Neural crest cell (in vitro differentiated cells): ENCODE measurements at regions not wholly inside any gene's neighbourhood (a gene's known extent, or its start where the extent isn't known, plus 50 kb on each side); places are given as distances from the start of the nearest gene placed in this dataset.
A peak's percentile ranks its signal among the peaks of the same experiment; 100 is the strongest.

Experiments
- DNase-seq: peaks from one replicate; pipeline ENCODE4 v3.0.0; 2021; ENCODE audit warnings: low read depth, mixed read lengths, low spot score
- H3K27ac Mint-ChIP-seq: one replicate; pipeline ENCODE4 v1.8.0; 2021; ENCODE audit warnings: mild to moderate bottlenecking, mixed read lengths; ENCODE audit not compliant: unreplicated experiment
- H3K27me3 Mint-ChIP-seq: 2 replicates; pipeline ENCODE4 v1.8.0; 2021; ENCODE audit warnings: low read depth, mild to moderate bottlenecking, mixed read lengths
- H3K36me3 Mint-ChIP-seq: 2 replicates; pipeline ENCODE4 v1.8.0; 2021; ENCODE audit warnings: low read depth, mild to moderate bottlenecking, mixed read lengths
- H3K4me1 Mint-ChIP-seq: 2 replicates; pipeline ENCODE4 v1.8.0; 2021; ENCODE audit warnings: mixed read lengths
- H3K4me3 Mint-ChIP-seq: one replicate; pipeline ENCODE4 v1.8.0; 2021; ENCODE audit warnings: mild to moderate bottlenecking, mixed read lengths
- H3K9me3 Mint-ChIP-seq: 2 replicates; pipeline ENCODE4 v1.8.0; 2021; ENCODE audit warnings: mixed read lengths
- TF ChIP-seq, protein P1 (sequence below): fragments of 200-600 bp; sonication (generic); conservative IDR thresholded peaks from 2 replicates; pipeline ENCODE4 v1.5.0; 2021; ENCODE audit warnings: antibody characterized with exemption, mild to moderate bottlenecking

DNA sequence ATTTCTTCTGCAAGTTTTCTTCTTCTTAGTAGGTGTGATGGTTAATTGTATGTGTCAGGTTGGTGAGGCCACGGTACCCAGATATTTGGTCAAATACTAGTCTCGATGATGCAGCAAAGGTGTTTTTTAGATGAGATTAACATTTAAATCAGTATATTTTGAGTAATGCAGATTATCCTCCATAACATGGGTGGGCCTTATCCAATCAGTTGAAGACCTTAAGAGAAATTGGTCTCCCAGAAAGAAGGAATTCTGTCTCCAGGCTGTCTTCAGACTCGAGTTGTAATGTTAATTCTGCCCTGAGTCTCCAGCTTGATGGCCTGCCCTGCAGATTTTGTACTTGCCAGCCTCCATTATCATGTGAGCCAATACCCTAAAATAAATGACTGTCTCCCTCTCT, 122.5 kb upstream of the TSPAN5 start:
- Mint-ChIP-seq H3K27me3 (no peaks in the 10 kb centered on the region), H3K36me3 (no peaks in the 10 kb centered on the region), H3K27ac (no peak overlapping the region), H3K4me1 (no peaks in the 10 kb centered on the region), H3K9me3 (no peaks in the 10 kb centered on the region), H3K4me3 (no peak overlapping the region)
- TF ChIP-seq, protein P1, sequence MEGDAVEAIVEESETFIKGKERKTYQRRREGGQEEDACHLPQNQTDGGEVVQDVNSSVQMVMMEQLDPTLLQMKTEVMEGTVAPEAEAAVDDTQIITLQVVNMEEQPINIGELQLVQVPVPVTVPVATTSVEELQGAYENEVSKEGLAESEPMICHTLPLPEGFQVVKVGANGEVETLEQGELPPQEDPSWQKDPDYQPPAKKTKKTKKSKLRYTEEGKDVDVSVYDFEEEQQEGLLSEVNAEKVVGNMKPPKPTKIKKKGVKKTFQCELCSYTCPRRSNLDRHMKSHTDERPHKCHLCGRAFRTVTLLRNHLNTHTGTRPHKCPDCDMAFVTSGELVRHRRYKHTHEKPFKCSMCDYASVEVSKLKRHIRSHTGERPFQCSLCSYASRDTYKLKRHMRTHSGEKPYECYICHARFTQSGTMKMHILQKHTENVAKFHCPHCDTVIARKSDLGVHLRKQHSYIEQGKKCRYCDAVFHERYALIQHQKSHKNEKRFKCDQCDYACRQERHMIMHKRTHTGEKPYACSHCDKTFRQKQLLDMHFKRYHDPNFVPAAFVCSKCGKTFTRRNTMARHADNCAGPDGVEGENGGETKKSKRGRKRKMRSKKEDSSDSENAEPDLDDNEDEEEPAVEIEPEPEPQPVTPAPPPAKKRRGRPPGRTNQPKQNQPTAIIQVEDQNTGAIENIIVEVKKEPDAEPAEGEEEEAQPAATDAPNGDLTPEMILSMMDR = no peak
- DNase-seq = no peak

GRCh38 chr4:98779088-98779487, 120.7 kb upstream of the TSPAN5 start:
- H3K9me3 Mint-ChIP-seq = peaks cover 3% of the 10 kb centered on the region
- DNase-seq = no peak
- no peaks in the 10 kb centered on the region for H3K4me1 Mint-ChIP-seq

GRCh38 chr4:98778206-98778605, 119.8 kb upstream of the TSPAN5 start:
- H3K4me3 Mint-ChIP-seq = no peak overlapping the region

More at GRCh38 chr4:98779088-98779487, 120.7 kb upstream of the TSPAN5 start:
- no peak overlapping the region for H3K4me3 Mint-ChIP-seq
- no peaks in the 10 kb centered on the region for H3K27me3 Mint-ChIP-seq
- no peaks in the 10 kb centered on the region for H3K36me3 Mint-ChIP-seq
- H3K27ac Mint-ChIP-seq = peak overlapping the region; percentile 29
- TF ChIP-seq, protein P1 = no peak

DNA sequence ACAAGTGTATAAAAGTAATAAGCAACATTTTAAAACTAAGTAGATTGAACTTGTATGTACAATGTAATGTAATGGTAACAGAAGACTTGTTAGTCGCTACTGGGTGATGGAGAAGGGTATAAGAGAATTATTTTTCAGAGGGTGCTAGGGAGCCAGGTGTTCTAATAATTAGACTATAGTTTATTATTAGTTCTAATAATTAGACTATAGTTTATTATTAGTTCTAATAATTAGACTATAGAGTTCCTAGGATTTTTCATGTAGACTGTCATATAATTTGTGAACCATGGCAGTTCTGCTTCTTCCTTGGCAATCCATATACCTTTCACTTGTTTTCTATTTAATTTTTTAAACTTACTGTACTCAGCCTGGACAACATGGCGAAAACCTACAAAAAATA, 117.3 kb upstream of the TSPAN5 start:
- H3K27me3 Mint-ChIP-seq = no peaks in the 10 kb centered on the region
- no peak overlapping the region for H3K27ac Mint-ChIP-seq
- TF ChIP-seq, protein P1 = no peak
- no peaks in the 10 kb centered on the region for H3K36me3 Mint-ChIP-seq
- no peak for DNase-seq
- H3K4me3 Mint-ChIP-seq = no peak overlapping the region
- no peaks in the 10 kb centered on the region for H3K4me1 Mint-ChIP-seq
- H3K9me3 Mint-ChIP-seq = peaks cover 3% of the 10 kb centered on the region

More at GRCh38 chr4:98778206-98778605, 119.8 kb upstream of the TSPAN5 start:
- TF ChIP-seq, protein P1 = no peak
- H3K27me3 Mint-ChIP-seq = no peaks in the 10 kb centered on the region
- H3K36me3 Mint-ChIP-seq = no peaks in the 10 kb centered on the region
- H3K4me1 Mint-ChIP-seq = no peaks in the 10 kb centered on the region
- no peak overlapping the region for H3K27ac Mint-ChIP-seq
- no peak for DNase-seq
- H3K9me3 Mint-ChIP-seq = peaks cover 3% of the 10 kb centered on the region

GRCh38 chr4:98773638-98774037, 115.2 kb upstream of the TSPAN5 start:
- TF ChIP-seq, protein P1 = no peak
- Mint-ChIP-seq H3K36me3 (no peaks in the 10 kb centered on the region), H3K27me3 (no peaks in the 10 kb centered on the region), H3K4me1 (no peaks in the 10 kb centered on the region), H3K27ac (no peak overlapping the region), H3K9me3 (peaks cover 5% of the 10 kb centered on the region), H3K4me3 (no peak overlapping the region)
- no peak for DNase-seq
